ENCODE measurements at regions not wholly inside any gene's neighbourhood (a gene's known extent, or its start where the extent isn't known, plus 50 kb on each side); places are given as distances from the start of the nearest gene placed in this dataset.

DNA sequence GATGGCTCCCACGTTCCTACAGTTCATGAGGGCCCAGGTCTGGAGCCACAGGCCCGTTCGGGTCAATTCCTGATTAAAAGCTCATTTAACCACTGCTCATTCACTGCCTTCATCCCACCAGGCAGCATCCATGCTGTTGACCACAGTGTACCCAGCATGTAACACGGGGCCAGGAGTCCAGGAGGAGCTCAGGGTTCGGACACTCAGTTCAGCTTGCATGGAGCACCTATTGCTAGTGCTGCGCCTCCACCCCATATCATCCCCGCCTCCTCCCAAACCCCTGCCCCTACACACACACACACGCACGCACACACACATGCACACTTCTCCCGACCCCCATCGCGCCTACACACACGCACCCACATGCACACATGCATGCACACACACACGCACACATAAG lies 72.9 kb upstream of the SNTG2 start (continued):
- TF ChIP-seq, protein P1, sequence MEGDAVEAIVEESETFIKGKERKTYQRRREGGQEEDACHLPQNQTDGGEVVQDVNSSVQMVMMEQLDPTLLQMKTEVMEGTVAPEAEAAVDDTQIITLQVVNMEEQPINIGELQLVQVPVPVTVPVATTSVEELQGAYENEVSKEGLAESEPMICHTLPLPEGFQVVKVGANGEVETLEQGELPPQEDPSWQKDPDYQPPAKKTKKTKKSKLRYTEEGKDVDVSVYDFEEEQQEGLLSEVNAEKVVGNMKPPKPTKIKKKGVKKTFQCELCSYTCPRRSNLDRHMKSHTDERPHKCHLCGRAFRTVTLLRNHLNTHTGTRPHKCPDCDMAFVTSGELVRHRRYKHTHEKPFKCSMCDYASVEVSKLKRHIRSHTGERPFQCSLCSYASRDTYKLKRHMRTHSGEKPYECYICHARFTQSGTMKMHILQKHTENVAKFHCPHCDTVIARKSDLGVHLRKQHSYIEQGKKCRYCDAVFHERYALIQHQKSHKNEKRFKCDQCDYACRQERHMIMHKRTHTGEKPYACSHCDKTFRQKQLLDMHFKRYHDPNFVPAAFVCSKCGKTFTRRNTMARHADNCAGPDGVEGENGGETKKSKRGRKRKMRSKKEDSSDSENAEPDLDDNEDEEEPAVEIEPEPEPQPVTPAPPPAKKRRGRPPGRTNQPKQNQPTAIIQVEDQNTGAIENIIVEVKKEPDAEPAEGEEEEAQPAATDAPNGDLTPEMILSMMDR (conservative IDR thresholded peaks at IDR 0.05; ENCODE audit: low read depth in 2 of 2) = no peak
- TF ChIP-seq JUNB (IDR thresholded peaks at IDR 0.05; ENCODE audit: unreplicated experiment) (no peak), CREB1 (CRISPR knock-in tag; IDR thresholded peaks at IDR 0.05; ENCODE audit: low read depth) (no peak), NANOG (IDR thresholded peaks at IDR 0.05; ENCODE audit: borderline replicate concordance) (no peak)
- TF ChIP-seq, protein P2, sequence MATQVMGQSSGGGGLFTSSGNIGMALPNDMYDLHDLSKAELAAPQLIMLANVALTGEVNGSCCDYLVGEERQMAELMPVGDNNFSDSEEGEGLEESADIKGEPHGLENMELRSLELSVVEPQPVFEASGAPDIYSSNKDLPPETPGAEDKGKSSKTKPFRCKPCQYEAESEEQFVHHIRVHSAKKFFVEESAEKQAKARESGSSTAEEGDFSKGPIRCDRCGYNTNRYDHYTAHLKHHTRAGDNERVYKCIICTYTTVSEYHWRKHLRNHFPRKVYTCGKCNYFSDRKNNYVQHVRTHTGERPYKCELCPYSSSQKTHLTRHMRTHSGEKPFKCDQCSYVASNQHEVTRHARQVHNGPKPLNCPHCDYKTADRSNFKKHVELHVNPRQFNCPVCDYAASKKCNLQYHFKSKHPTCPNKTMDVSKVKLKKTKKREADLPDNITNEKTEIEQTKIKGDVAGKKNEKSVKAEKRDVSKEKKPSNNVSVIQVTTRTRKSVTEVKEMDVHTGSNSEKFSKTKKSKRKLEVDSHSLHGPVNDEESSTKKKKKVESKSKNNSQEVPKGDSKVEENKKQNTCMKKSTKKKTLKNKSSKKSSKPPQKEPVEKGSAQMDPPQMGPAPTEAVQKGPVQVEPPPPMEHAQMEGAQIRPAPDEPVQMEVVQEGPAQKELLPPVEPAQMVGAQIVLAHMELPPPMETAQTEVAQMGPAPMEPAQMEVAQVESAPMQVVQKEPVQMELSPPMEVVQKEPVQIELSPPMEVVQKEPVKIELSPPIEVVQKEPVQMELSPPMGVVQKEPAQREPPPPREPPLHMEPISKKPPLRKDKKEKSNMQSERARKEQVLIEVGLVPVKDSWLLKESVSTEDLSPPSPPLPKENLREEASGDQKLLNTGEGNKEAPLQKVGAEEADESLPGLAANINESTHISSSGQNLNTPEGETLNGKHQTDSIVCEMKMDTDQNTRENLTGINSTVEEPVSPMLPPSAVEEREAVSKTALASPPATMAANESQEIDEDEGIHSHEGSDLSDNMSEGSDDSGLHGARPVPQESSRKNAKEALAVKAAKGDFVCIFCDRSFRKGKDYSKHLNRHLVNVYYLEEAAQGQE (IDR thresholded peaks at IDR 0.05; ENCODE audit: unreplicated experiment) = no peak

DNA sequence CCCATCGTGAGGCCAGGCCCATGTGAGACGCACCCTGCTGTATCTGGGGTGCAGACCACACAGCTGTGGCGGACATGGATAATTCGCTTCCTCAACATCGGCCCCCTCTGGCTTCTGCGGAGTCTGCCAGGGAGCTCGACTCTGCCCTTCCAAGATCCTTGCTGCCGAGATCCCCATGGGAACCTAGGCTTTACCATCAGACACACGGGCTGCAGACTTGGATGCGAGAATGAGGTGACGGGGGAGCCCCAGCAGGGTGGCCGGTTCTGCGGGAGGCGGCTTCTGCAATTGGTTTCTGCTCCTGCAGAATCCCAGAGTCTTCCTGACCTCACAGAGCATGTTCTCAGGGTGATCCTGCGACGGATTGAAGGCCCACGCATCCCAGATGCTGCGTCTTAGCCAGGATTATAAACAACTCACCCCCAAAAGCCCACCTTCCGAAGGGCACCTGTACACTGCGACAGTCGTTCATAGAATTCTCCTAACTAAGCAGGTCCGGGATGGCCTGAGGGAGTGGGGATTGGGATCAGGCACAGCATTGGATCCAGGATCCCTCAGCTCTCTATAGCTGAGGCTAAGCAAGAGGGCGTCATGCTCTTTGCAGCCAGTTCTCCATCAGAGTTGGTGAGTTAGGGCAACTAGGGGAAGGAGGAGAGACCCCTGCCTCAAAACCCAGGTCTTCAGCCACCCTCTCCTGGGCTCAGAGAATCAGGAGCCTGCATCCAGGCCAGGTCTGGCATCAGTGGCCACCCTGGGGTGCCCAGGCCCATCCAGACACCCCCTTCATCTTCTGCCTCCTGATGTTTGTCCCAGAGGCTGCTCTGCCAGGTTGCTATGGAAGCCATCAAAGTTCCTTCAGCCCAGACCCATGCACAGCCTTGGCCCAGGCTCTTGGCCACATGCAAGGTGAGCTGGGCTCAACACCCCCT lies 74.7 kb upstream of the SNTG2 start:
- Histone ChIP-seq H3K27ac (ENCODE audit: low read depth) (no peak overlapping the region), H3K9me2 (ENCODE audit: insufficient read depth) (no peaks in the 10 kb centered on the region), H3K4me1 (ENCODE audit: insufficient read depth) (0 out of 2 replicates have a peak, but pooled peaks cover 5% of the 10 kb centered on the region), H2AFZ (peak overlapping the region; percentile 32; the same call in 1 of the 2 replicates), H4K20me1 (replicated peaks; ENCODE audit: insufficient read depth) (no peaks in the 10 kb centered on the region), H3K4me3 (no peak overlapping the region), H3K79me2 (replicated peaks; ENCODE audit: insufficient read depth) (no peaks in the 10 kb centered on the region), H3K4me2 (no peak overlapping the region), H3K36me3 (ENCODE audit: insufficient read depth) (no peaks in the 10 kb centered on the region), H3F3A (replicated peaks; ENCODE audit: low read depth) (no peaks in the 10 kb centered on the region), H3K27me3 (ENCODE audit: insufficient read depth) (no peaks in the 10 kb centered on the region)
- Mint-ChIP-seq H3K4me1 (peaks cover 17% of the 10 kb centered on the region), H3K4me3 (no peak overlapping the region), H3K36me3 (ENCODE audit: low read depth) (no peaks in the 10 kb centered on the region; the same call in 2 of the 3 replicates), H3K9me3 (peaks cover 7% of the 10 kb centered on the region; the same call in 2 of the 3 replicates), H3K27me3 (ENCODE audit: insufficient read depth, low read depth, poor library complexity) (peaks cover 12% of the 10 kb centered on the region), H3K27ac (no peak overlapping the region)
- ATAC-seq (no peak), DNase-seq (ENCODE audit: low spot score) (no peak)
- TF ChIP-seq EZH2 (IDR thresholded peaks at IDR 0.05; ENCODE audit: low read depth, unreplicated experiment) = no peak
- TF ChIP-seq, protein P3, sequence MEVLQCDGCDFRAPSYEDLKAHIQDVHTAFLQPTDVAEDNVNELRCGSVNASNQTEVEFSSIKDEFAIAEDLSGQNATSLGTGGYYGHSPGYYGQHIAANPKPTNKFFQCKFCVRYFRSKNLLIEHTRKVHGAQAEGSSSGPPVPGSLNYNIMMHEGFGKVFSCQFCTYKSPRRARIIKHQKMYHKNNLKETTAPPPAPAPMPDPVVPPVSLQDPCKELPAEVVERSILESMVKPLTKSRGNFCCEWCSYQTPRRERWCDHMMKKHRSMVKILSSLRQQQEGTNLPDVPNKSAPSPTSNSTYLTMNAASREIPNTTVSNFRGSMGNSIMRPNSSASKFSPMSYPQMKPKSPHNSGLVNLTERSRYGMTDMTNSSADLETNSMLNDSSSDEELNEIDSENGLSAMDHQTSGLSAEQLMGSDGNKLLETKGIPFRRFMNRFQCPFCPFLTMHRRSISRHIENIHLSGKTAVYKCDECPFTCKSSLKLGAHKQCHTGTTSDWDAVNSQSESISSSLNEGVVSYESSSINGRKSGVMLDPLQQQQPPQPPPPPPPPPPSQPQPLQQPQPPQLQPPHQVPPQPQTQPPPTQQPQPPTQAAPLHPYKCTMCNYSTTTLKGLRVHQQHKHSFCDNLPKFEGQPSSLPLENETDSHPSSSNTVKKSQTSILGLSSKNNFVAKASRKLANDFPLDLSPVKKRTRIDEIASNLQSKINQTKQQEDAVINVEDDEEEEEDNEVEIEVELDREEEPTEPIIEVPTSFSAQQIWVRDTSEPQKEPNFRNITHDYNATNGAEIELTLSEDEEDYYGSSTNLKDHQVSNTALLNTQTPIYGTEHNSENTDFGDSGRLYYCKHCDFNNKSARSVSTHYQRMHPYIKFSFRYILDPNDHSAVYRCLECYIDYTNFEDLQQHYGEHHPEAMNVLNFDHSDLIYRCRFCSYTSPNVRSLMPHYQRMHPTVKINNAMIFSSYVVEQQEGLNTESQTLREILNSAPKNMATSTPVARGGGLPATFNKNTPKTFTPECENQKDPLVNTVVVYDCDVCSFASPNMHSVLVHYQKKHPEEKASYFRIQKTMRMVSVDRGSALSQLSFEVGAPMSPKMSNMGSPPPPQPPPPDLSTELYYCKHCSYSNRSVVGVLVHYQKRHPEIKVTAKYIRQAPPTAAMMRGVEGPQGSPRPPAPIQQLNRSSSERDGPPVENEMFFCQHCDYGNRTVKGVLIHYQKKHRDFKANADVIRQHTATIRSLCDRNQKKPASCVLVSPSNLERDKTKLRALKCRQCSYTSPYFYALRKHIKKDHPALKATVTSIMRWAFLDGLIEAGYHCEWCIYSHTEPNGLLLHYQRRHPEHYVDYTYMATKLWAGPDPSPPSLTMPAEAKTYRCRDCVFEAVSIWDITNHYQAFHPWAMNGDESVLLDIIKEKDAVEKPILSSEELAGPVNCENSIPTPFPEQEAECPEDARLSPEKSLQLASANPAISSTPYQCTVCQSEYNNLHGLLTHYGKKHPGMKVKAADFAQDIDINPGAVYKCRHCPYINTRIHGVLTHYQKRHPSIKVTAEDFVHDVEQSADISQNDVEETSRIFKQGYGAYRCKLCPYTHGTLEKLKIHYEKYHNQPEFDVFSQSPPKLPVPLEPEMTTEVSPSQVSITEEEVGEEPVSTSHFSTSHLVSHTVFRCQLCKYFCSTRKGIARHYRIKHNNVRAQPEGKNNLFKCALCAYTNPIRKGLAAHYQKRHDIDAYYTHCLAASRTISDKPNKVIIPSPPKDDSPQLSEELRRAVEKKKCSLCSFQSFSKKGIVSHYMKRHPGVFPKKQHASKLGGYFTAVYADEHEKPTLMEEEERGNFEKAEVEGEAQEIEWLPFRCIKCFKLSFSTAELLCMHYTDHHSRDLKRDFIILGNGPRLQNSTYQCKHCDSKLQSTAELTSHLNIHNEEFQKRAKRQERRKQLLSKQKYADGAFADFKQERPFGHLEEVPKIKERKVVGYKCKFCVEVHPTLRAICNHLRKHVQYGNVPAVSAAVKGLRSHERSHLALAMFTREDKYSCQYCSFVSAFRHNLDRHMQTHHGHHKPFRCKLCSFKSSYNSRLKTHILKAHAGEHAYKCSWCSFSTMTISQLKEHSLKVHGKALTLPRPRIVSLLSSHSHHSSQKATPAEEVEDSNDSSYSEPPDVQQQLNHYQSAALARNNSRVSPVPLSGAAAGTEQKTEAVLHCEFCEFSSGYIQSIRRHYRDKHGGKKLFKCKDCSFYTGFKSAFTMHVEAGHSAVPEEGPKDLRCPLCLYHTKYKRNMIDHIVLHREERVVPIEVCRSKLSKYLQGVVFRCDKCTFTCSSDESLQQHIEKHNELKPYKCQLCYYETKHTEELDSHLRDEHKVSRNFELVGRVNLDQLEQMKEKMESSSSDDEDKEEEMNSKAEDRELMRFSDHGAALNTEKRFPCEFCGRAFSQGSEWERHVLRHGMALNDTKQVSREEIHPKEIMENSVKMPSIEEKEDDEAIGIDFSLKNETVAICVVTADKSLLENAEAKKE (CRISPR knock-in tag; IDR thresholded peaks at IDR 0.05) = no peak
- no peak for TF ChIP-seq STAT1 (IDR thresholded peaks at IDR 0.05; ENCODE audit: unreplicated experiment)
- no peak for TF ChIP-seq POLR2AphosphoS5 (IDR thresholded peaks at IDR 0.05; ENCODE audit: low read depth)

Data from GM23338 (cell line).